ENCODE measurements at regions not wholly inside any gene's neighbourhood (a gene's known extent, or its start where the extent isn't known, plus 50 kb on each side); places are given as distances from the start of the nearest gene placed in this dataset.
"Not testable (repeated sequence)": the region's sequence is repeated elsewhere in the genome, so short reads cannot be mapped to it uniquely, and the experiment has no call there.

DNA sequence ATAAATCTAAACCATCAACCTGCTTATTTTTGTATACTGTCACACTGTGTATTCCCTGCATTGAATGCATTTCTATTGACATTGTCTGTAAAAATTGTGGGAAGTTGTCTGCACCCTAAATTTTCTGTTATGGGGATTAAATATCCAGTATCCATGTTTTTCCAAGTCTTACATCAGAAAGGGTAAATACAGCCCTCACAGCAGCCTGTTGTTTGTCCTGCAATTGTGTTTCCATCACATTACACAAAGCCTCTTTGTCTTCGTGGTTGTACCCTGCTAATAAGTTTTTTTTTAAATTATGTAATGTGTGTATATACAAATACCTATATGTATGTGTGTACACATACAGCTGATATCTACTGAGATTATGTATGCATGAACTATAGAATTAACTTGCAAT, 109.2 kb upstream of the PTPN20 start:
- DNase-seq (ENCODE audit: low read depth in 2 of 2): not testable (repeated sequence)

DNA sequence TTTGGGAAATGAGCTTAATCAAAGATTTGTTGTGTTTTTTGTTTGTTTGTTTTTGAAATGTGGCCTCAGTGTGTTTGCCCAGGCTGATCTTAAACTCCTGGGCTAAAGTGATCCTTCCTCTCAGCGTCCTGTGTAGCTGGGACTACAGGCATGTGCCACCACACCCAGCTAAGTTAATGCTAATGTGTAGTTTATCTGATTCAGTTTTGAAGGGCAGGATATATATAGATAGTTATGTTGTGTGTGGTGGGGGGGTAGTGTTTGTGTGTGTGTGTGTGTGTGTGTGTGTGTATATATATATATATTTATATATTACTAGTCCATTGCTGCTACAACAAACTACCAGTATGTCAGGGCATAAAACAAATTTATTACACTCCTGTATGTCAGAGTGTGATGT, 108.1 kb upstream of the PTPN20 start:
- not testable (repeated sequence) for DNase-seq (ENCODE audit: low read depth in 2 of 2)

DNA sequence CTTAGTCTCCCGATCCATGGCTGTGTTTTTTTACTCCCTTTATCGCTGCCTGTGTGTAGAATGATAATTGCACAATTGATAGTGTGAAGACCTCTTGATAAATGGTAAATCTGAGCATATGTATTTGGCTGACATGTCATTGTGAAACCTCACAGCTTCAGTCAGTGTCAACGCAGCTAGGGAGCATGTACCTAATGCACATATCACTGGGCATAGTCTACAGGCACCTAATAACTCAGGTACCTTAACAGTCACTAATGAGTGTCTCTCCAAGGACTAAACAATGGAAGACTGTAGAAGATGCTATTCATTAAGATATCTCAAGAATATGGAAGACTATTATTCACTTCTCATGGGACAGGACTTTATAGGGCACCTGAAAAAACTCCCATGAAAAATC, 101.0 kb upstream of the PTPN20 start:
- DNase-seq (ENCODE audit: low read depth in 2 of 2): not testable (repeated sequence)

DNA sequence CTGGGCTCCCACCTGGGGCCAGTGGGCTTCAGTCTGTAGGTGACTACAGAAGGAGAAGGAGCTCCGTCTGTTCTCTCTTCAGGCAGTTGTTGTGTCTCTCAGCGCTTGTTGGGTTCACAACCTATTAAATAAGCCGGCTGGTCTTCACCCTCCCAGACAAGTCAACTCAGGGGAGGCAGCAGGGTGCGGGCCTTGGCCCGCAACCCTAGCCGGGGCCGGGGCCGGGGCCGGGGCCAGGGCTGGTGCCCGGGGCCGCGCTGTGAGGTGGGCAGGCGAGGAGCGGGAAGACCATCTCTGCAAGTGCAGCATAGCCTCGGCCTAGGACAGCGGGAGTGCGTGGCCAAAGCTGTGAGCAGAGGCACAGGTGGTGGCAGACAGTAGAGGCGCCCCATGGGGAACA, 95.1 kb upstream of the PTPN20 start:
- DNase-seq (ENCODE audit: low read depth in 2 of 2): not testable (repeated sequence)

DNA sequence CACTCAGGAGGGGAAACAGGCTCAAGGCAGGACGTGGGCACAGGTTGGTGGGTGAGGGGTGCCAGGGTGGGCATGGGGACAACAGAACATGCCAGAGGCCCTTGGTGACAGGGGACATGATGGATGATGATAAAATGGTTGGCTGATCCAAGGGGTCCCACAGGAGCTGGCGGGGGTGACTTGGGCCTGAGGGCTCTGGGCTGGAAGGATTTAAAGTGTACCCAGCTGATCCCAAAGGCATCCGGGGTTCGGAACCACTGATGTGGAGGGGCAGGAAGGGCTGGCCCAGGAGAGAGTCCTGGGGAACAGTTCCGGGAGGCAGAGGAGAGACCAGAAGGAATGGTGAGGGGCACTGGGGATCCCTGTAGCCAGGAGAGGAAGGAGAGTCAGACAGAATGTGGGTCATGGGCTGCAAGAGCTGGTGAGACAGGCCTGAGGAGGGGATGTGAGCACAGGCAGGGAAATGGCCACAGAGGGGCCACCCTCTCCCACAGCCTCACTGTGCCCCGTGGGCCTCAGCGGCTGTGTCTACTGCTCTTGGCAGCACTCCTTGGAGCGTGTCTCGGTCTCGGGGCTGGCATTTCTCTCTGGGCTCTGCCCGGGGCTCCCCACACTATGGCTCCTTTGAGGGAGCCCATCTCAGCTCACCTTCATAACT, 70.7 kb upstream of the PTPN20 start:
- not testable (repeated sequence) for DNase-seq (ENCODE audit: low read depth in 2 of 2)

DNA sequence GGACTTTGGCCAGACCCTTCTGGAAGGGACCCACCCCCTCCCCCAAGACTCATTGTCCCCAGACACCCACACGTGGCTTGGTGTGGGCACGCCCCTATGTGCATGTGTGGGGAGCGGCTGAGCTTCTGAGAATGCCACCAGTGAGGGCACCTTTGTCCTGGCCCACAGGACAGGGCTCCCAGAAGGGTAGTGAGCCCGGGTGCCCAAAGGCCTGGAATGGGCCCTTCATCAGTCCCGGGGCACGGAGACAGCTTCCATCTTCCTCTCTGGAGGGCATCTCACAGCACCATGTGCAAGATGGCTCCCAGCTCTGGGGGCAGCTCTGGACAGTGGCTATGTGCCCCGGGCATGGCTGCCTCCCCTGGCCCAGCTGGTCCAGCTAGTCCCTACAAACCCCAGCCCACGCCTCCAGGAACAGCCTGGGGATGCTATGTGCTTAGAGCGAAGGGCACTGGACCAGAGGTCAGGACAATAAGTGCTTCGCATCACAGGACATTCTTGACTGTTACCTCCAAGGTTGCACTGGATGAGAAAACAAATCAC, 70.1 kb upstream of the PTPN20 start:
- not testable (repeated sequence) for DNase-seq (ENCODE audit: low read depth in 2 of 2)

DNA sequence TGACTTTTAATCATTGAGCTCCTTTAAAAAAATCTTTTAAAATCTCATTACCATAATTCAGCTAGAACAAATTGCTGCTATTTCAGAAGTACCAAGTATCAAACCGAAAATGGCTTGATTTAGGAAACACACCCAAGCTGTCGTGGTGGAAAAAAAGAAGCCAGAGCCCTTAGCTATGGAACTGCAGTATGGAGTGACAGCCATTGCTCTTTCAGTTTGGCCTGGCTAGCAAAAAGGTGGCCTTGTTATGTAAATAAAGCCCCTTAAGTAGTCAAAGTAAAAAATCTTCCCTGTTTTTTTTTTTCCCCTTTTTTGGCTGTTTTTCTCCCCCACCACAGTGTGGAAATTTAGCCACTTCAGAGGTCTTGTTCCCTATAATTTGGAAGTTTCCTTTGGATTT, 66.0 kb upstream of the PTPN20 start:
- DNase-seq (ENCODE audit: low read depth in 2 of 2): not testable (repeated sequence)

DNA sequence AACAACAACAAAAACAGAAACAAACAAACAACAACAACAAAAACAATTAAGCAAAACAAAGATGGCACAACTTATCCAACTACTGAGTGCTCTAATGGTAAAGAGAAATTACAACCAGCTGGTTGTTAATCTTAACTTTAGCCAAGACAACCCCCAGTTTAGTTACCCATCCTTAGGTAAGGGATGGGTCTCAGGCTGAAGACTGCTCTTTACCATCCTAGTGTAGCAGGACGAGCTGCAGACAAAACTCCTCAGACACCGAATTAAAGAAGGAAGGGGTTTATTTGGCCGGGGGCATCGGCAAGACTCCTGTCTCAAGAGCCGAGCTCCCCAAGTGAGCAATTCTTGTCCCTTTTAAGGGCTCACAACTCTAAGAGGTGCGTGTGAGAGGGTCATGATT, 65.6 kb upstream of the PTPN20 start:
- not testable (repeated sequence) for DNase-seq (ENCODE audit: low read depth in 2 of 2)

DNA sequence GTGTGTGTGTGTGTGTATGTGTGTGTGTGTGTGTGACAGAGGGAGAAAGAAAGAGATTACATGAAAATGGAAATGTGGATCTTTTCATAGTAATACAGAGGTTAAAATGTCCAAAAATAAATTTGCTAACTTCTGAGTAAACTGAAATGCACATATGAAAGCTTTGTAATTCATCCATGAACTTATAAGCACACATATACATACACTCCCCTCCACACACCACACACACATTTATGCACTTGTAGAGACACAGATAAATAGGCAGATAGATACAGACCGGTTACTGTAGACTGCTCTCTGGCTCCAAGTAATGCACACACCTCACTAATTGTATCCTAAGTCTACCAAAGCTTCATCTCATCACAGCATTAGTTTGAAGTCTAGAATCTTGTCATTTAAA, 50.5 kb upstream of the PTPN20 start:
- not testable (repeated sequence) for DNase-seq (ENCODE audit: low read depth in 2 of 2)

All from stimulated activated CD8-positive, alpha-beta memory T cell treated with anti-CD3 and anti-CD28 coated beads, Interleukin-2, amount 100 ng/mL, for 48 hours (primary cell).